ENCODE measurements at regions not wholly inside any gene's neighbourhood (a gene's known extent, or its start where the extent isn't known, plus 50 kb on each side); places are given as distances from the start of the nearest gene placed in this dataset.
"Not testable (repeated sequence)": the region's sequence is repeated elsewhere in the genome, so short reads cannot be mapped to it uniquely, and the experiment has no call there.

DNA sequence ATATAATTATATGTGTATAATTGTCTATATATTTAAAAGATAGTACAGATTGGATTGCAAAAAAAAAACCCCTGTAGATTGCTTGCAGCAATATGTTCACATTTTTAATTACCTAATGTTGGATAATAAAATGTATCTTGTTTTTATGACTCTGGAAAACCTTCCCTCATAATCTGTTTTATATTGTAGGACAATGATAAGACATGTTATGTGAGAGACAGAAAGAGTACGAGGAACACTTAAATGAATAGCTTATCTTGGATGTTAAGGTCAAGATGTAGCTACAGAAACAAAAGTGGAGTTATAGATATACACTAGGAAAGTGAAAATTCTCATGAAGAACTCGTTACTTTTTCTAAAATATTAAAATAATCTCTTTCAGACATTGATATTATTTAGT lies 691.6 kb upstream of the IMPG1 start:
- Histone ChIP-seq H3K4me3 (replicated peaks; ENCODE audit: insufficient read depth, low read length) (no peak overlapping the region), H3K27ac (replicated peaks) (no peak overlapping the region), H3K27me3 (ENCODE audit: insufficient read depth, poor library complexity, severe bottlenecking) (no peaks in the 10 kb centered on the region)
- no peak for TF ChIP-seq GABPA (IDR thresholded peaks at IDR 0.05; ENCODE audit: low read depth)
- TF ChIP-seq, protein P1, sequence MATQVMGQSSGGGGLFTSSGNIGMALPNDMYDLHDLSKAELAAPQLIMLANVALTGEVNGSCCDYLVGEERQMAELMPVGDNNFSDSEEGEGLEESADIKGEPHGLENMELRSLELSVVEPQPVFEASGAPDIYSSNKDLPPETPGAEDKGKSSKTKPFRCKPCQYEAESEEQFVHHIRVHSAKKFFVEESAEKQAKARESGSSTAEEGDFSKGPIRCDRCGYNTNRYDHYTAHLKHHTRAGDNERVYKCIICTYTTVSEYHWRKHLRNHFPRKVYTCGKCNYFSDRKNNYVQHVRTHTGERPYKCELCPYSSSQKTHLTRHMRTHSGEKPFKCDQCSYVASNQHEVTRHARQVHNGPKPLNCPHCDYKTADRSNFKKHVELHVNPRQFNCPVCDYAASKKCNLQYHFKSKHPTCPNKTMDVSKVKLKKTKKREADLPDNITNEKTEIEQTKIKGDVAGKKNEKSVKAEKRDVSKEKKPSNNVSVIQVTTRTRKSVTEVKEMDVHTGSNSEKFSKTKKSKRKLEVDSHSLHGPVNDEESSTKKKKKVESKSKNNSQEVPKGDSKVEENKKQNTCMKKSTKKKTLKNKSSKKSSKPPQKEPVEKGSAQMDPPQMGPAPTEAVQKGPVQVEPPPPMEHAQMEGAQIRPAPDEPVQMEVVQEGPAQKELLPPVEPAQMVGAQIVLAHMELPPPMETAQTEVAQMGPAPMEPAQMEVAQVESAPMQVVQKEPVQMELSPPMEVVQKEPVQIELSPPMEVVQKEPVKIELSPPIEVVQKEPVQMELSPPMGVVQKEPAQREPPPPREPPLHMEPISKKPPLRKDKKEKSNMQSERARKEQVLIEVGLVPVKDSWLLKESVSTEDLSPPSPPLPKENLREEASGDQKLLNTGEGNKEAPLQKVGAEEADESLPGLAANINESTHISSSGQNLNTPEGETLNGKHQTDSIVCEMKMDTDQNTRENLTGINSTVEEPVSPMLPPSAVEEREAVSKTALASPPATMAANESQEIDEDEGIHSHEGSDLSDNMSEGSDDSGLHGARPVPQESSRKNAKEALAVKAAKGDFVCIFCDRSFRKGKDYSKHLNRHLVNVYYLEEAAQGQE (IDR thresholded peaks at IDR 0.05; ENCODE audit: insufficient replicate concordance, low read depth): no peak
- TF ChIP-seq POLR2AphosphoS5 (IDR thresholded peaks at IDR 0.05; ENCODE audit: low read depth): no peak
- TF ChIP-seq, protein P2, sequence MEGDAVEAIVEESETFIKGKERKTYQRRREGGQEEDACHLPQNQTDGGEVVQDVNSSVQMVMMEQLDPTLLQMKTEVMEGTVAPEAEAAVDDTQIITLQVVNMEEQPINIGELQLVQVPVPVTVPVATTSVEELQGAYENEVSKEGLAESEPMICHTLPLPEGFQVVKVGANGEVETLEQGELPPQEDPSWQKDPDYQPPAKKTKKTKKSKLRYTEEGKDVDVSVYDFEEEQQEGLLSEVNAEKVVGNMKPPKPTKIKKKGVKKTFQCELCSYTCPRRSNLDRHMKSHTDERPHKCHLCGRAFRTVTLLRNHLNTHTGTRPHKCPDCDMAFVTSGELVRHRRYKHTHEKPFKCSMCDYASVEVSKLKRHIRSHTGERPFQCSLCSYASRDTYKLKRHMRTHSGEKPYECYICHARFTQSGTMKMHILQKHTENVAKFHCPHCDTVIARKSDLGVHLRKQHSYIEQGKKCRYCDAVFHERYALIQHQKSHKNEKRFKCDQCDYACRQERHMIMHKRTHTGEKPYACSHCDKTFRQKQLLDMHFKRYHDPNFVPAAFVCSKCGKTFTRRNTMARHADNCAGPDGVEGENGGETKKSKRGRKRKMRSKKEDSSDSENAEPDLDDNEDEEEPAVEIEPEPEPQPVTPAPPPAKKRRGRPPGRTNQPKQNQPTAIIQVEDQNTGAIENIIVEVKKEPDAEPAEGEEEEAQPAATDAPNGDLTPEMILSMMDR (IDR thresholded peaks at IDR 0.05; ENCODE audit: insufficient read depth, low read length): no peak
- TF ChIP-seq SPI1 (IDR thresholded peaks at IDR 0.05; ENCODE audit: borderline replicate concordance, low read depth): no peak
- no peak for DNase-seq (ENCODE audit: low read depth in 1 of 2, low spot score in 1 of 2)

GRCh38 chr6:76752841-76753240 lies 680.4 kb upstream of the IMPG1 start:
- H3K27me3 ChIP-seq (ENCODE audit: insufficient read depth, poor library complexity, severe bottlenecking): no peaks in the 10 kb centered on the region

DNA sequence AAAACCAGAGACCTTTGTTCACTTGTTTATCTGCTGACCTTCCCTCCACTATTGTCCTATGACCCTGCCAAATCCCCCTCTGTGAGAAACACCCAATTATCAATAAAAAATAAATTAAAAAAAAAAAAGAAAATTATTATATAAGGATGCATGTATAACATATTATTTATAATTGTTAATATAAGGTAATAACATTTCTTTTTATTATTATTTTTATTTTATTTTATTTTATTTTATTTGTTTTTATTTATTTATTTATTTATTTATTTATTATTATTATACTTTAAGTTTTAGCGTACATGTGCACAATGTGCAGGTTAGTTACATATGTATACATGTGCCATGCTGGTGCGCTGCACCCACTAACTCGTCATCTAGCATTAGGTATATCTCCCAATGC lies 672.9 kb upstream of the IMPG1 start:
- not testable (repeated sequence) for DNase-seq (ENCODE audit: low read depth in 1 of 2, low spot score in 1 of 2); H3K4me3 ChIP-seq (replicated peaks; ENCODE audit: insufficient read depth, low read length); H3K27me3 ChIP-seq (ENCODE audit: insufficient read depth, poor library complexity, severe bottlenecking); H3K27ac ChIP-seq (replicated peaks)

More at GRCh38 chr6:76752841-76753240, 680.4 kb upstream of the IMPG1 start:
- Histone ChIP-seq H3K27ac (replicated peaks) (no peak overlapping the region), H3K4me3 (replicated peaks; ENCODE audit: insufficient read depth, low read length) (no peak overlapping the region)
- no peak for DNase-seq (ENCODE audit: low read depth in 1 of 2, low spot score in 1 of 2)
- TF ChIP-seq POLR2AphosphoS5 (IDR thresholded peaks at IDR 0.05; ENCODE audit: low read depth): no peak
- no peak for TF ChIP-seq SPI1 (IDR thresholded peaks at IDR 0.05; ENCODE audit: borderline replicate concordance, low read depth)
- TF ChIP-seq, protein P2 (IDR thresholded peaks at IDR 0.05; ENCODE audit: insufficient read depth, low read length): no peak
- TF ChIP-seq, protein P1 (IDR thresholded peaks at IDR 0.05; ENCODE audit: insufficient replicate concordance, low read depth): no peak
- TF ChIP-seq GABPA (IDR thresholded peaks at IDR 0.05; ENCODE audit: low read depth): no peak

DNA sequence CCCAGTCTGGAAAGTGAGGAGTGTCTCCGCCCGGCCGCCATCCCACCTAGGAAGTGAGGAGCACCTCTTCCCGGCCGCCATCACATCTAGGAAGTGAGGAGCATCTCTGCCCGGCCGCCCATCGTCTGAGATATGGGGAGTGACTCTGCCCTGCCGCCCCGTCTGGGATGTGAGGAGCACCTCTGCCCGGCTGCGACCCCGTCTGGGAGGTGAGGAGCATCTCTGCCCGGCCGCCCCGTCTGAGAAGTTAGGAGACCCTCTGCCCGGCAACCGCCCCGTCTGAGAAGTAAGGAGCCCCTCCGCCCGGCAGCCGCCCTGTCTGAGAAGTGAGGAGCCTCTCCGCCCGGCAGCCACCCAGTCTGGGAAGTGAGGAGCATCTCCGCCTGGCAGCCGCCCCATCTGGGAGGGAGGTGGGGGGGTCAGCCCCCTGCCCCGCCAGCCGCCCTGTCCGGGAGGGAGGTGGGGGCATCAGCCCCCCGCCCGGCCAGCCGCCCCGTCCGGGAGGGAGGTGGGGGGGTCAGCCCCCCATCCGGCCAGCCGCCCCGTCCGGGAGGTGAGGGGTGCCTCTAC lies 671.8 kb upstream of the IMPG1 start:
- H3K4me3 ChIP-seq (replicated peaks; ENCODE audit: insufficient read depth, low read length); H3K27ac ChIP-seq (replicated peaks); H3K27me3 ChIP-seq (ENCODE audit: insufficient read depth, poor library complexity, severe bottlenecking); DNase-seq (ENCODE audit: low read depth in 1 of 2, low spot score in 1 of 2): not testable (repeated sequence)

DNA sequence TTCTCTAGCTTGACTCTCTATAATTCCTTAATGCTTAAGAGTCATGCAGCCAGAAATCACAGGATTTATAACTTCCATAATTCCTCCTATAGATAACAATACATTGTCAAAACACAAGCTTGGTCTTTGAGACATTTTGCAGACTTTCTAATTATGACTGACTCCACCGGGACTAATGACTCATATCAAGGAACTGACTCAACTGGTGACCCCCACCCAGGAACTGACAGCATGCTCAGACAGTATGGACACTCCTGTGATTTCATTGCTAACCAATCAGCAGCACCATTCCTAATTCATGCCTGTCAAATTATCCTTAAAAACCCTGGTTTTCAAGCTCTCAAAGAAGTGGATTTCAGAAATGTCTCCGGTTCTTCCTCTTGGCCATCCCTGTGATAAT lies 670.5 kb upstream of the IMPG1 start:
- H3K4me3 ChIP-seq (replicated peaks; ENCODE audit: insufficient read depth, low read length): no peak overlapping the region
- no peak for DNase-seq (ENCODE audit: low read depth in 1 of 2, low spot score in 1 of 2)
- H3K27ac ChIP-seq (replicated peaks): no peak overlapping the region
- no peaks in the 10 kb centered on the region for H3K27me3 ChIP-seq (ENCODE audit: insufficient read depth, poor library complexity, severe bottlenecking)
- no peak for TF ChIP-seq GABPA (IDR thresholded peaks at IDR 0.05; ENCODE audit: low read depth)
- TF ChIP-seq POLR2AphosphoS5 (IDR thresholded peaks at IDR 0.05; ENCODE audit: low read depth): no peak
- no peak for TF ChIP-seq SPI1 (IDR thresholded peaks at IDR 0.05; ENCODE audit: borderline replicate concordance, low read depth)
- TF ChIP-seq, protein P2 (IDR thresholded peaks at IDR 0.05; ENCODE audit: insufficient read depth, low read length): no peak
- TF ChIP-seq, protein P1 (IDR thresholded peaks at IDR 0.05; ENCODE audit: insufficient replicate concordance, low read depth): no peak

Measured in HL-60 (cell line).